ENCODE measurements at regions not wholly inside any gene's neighbourhood (a gene's known extent, or its start where the extent isn't known, plus 50 kb on each side); places are given as distances from the start of the nearest gene placed in this dataset.

DNA sequence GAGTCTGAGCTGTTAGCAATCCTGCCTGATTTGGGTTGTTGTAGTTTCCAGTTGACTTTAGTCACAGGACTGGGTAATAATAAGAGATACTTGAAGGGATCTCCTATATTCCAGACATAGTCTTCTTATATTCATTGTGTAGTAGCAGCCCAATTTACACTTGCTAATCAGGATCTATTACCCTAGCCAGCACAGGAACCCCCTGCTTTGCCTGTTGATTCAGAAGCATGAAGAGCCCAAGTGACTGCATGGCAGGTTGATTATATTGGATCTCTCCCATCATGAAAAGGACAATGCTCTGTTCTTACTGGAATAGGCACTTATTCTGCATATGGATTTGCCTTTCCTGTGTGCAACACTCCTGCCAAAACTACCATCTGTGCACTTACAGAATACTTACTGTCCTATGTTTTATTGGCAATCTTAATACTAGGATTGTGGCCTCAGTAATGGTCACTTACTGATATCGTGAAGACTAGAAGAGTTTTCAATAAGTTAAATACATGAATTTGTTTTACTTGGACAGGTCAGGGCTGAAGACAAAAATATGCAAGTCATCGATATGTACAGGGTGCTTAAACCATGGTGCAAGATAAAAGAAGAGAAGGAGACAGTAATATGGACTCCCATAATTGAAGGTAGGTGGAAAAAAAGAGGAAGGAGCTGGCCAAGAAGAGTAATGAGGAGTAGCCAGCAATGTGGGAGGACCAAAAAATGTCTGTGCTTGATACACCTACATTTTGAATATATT is 304.1 kb downstream of the MCTP2 start:
- no peak for DNase-seq

DNA sequence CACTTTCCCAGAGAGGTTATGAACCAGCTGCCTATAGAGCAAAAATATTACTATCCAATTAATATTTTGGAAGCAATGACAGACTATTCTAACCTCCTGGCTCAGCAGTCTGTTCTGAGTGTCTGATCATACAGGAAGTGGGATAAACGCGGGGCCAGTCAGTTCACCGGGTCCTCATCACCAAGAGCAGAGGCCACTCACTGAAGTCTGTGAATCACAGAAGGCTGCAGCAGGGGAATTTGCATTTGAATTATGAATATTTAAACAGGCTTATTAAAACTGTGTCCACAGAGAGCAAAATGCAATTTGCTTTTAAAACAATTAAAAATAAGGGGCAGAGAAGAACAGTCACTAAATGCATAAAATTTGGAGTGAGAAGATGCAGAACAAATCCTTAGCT is 305.2 kb downstream of the MCTP2 start:
- no peak for DNase-seq

DNA sequence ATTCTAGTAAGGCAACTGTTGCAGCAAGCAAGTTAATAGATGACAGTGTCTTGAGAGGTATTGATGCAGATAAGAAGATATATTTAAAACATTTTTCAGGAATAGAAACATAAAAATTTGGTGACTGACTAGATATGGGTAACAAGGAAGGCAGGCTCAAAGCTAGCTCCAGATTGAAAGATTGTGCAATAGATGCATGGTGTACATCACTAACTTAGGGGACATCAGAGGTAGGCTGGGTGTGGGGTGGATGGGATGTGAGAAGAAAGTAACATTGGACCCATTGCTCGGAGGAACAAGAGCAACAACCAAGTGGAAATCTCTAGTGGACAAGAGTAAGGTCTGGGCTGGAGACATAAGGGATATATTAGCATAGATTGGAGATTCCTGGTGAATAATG is 306.9 kb downstream of the MCTP2 start:
- no peak for DNase-seq

DNA sequence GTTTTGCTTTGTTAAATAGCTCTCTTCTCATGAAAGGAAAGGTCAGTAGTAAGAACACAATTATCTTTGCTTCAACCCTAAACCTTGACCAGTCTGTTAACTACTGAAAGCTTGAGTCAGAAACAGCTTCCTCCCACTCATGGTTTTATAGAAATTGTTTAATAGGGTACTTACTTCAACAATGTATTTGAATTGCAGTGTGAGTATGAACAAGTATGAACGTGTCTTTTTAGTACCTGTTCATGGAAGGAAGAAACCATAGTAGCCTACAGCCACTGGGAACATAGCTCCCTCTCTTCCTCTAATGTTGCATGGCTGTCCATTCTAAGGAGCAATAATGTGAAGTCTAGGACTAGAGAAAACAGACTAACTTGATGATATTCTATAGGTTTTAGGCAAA is 311.0 kb downstream of the MCTP2 start:
- DNase-seq, result no peak

DNA sequence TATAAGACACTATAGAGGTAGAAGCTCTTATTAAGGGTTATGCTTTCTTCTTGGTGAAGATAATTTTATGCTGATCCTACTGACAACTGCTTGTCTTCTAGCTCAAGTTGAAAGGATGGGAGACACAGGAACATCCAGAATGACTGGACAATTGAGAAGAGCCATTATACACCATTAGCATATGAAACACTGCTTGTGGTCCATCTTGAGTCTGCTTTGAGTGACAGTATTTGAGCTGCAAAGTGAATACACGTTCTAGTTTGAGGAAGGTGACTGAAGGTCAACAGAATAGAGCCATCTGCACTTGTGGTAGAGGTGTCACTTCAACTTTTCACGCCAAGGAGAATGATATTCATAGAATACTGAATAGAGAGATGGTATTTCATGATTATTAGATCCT is 315.4 kb downstream of the MCTP2 start:
- DNase-seq, result no peak

DNA sequence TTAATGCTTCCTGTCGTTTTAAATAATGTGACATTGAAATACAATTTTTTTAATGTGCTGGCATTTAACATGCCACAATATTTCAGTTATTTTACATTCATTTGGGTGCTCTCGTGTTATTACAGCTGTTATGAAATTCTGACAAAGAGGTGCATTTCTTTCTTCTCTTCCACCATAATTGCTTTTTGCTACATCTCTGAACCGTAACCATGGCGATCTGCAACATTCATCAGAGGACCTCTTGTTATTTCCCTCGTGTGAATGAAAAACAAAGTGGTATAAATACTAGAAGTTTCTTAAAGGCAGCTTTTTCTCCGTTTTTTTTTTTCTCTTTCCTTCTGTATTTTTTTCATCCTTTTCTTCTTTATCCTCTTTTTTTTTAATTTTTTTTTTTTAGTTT is 316.4 kb downstream of the MCTP2 start:
- DNase-seq, result no peak

DNA sequence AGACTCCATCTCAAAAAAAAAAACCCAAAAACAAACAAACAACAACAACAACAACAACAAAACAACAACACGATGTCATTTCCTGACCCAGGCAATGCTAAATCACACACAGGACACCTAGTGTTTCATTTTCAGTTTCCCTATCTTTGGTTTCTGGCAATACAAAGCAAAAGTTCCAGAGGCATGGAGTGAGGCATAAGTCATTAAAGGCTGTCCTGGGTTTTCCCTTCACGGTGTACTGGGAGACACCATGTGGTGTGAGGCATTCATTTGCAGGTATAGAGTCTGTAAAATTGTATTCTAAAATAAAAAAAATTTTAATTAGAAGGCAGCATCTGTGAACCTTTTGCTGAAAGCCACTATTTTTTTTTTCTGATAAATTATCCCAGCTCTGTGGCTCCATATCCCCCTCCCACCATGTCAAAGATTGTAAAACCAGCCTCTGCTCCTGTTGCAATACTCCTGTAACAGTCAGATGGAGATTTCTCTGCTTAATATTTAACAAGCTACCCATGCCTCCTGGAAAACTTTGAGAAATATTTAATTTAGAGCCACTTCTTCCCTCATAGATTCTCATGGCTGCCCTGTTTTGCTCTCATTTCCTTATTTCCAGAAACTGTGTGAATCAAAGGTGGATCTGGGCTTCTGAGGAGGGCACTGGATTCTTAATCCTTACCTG is 324.6 kb downstream of the MCTP2 start:
- DNase-seq, result no peak

DNA sequence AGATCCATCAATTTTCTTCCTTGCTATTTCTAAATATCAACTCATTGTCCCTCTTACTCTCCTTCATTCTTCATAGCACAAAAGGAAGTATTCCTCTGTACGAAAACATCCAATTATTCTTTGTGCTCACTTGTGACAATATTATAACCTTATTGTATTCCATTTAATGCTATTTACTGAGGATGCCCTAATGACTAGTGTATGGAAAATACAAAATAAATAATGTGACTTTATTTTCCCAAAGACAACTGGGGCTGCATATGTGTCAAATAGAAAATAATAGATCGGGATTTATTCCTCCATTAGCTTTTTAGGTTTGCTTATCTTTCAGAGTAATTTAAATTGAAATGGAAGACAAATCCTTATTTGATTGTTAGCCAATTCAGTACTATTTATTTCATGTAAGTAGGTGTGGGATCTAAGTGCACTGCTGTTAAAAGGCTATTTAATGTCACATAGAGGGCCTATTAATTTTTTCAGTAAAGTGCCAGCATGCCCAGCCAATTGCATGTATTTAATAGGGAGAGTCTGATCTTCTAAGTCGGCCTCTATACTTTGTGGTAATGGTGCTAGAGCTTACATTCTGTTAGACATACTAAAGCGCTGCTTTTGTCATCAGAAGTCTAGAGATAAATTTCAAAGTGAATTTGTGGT is 329.8 kb downstream of the MCTP2 start:
- no peak for DNase-seq

DNA sequence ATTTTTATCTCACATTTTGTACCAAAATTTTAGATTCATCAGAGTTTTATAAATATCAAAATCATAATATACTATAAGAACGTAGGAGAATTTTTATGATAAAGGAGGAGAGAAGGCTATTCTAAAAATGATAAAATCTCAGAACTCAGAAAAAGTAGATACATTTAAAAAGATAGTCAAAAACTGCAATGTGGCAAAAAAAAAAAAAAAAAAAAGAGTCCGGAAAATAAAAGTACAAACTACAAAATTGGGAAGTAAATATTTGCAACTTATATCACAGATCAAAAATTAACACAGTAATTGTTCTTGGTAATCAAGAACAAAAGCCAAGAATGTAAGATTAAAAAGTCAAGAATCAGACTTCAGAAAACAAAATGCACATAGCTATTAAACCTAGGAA is 332.1 kb downstream of the MCTP2 start:
- DNase-seq, result no peak

DNA sequence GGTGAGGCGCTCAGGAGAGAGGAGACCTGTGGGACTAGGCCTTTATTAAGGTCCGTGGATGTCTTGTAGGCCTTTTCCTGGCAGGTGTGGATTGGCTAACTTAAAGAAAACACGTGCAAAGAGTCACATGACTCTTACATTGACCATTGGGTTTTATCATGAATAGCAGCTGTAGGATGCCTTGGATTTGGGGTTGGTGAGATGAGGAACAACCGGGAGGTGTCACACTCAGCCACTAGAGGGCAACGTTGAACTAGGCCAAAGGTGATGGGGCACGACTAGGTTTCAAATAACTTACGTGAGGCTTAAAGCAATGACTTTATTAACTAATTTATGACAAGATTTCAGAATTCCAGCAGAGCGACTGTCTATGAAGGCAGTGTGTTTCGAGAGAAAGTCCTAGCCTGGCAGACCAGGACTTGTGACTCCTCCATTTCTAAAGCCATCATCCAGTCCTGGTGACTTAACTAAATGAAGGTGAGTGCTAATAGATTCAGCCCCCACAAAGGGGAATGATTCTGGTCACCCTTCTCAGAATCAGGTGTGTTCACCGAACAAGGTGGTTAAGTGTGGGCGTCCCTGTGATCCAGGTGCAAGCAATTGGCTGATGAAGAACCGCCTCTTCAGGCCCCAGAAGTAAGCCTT is 345.6 kb downstream of the MCTP2 start:
- DNase-seq, result no peak

DNA sequence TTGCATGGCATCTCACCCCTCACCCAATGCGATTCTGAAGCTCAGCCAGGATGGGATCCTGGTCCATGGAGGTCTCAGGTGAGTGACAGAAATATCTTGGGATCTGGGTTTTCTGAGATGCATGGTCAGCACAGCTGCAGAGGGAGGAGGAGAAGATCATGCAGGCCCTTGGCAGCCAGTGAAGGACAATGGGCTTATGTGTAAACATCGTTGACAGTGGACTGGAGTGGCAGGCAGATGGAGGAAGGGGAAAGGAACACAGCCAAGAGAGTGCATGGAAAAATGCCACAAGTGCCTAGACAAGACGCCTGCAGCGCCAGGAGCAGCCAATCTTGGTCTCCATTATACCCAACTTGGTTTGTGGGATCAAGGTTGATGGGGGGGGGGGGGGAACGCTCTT is 347.9 kb downstream of the MCTP2 start:
- DNase-seq, result no peak

DNA sequence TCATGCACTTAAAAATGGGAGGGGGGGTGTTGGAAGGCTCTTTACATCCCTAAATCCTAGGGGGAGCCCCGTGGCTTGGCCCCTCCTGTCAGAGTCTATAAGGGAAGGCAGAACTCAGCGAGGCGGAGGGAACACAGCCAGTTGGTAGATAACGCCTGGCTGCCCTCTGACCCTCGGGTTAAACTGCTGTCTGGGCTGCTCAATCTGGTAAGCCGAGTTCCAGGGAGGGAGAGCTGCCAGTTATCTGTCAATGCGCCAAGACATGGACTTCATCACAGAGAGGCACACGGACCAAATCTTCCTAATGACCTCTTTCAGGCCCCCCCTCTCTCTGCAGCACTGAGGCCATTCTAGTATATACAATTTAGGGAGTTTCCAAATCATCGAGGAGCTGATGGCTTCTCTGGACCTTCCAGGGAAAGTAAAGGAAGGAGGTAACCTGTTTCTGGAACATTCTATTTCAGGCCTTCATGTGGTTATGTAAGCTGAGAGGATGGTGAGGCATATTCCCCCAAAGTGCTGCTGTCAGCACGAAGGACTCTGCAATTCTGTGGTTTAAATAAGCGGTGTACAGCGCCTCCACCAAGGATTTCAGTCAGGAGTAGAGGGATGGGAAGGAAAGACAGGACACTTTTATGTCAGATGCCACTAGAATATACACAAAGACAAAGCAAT is 349.0 kb downstream of the MCTP2 start:
- no peak for DNase-seq

DNA sequence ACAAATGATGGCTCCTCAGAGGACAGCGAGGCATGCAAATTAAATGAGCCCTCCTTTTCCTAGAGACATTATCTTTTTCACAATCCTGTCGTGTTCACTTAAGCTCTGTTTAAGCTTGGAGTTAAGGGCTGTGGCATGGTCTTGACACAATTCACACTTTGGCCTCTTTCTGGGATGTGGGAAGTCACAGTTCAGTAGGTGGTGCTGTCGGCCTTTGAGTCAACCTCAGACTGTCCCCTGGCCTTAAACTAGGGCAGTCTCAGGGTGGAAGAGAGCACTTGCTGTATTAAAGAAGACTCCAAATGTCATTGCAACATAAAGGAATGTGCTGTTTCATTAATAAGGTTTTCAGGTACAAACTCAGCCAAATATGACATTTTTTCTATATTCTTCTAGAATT is 351.0 kb downstream of the MCTP2 start:
- DNase-seq, result no peak

DNA sequence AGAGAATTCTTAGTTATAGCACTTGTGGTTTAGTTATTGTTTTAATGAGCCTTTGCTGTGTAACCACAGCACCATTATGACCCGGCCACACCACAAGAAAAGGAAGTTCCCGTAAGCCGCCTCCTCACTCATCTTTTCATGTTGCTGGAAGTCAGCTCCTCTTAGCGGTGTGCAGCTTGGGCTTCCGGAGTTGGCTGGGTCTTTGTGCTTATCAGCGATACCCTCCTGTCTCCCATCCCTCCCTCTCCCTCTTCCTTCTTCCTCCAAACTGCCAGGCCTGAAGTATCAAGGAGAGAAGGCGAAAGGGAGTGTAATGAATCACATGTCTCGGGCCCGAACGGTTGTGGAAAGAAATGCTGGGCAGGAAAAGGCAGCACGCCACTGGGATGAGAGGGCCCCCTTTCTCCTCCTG is 353.5 kb downstream of the MCTP2 start:
- no peak for DNase-seq

DNA sequence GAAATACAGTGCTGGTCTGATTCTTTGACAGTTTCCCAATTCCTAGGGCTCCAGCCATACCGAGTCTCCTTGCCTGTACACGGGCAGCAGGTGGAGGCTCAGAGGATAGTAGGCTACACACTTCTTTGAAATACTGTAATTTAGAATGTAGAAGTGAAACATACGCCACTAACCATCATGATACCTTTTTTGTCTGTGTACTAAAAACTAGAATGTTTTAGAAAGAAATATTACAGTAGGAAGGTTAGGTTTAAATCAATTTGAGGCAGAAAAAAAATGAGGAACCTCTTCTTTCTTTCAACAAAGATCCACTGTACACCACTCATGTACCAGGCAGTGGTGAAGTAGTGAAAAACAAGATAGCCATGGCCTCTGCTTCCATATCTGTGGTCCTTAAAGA is 354.7 kb downstream of the MCTP2 start:
- no peak for DNase-seq

DNA sequence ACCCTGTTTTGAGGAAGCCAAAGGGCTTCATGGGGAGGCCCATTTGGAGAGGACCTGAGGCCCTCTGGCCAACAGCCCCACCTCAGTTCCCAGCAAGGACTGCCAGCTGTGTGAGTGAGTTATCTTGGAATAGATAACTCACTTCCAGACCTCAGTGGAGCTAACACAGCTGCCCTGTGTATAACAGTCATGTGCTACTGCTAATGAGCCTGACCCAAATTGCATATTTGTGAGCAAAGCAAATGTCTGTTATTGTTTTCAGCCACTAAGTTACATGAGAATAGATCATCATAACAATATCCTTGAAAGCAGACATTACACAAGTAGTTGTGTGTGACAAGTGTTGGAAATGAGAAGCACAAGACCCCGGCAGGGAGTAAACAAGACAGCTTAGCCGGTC is 355.8 kb downstream of the MCTP2 start:
- no peak for DNase-seq

DNA sequence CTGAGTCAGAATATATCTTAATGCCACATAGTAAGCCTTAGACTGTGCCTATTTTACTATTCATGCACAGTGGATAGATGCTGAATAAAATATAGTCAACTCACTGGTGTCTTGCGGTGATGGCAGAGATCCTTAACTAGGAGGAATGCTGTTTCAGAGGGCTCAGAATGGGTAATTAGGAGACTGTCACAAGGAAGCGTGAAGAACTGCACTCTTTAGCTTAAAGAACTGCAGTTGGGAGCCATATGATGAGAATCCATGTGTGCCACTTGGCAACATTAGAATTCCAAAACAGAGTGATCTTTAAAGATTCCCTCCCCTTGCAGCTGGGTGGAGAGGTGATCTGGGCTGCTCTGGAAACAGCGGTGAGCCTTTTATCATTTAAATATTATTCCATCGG is 357.6 kb downstream of the MCTP2 start:
- no peak for DNase-seq

DNA sequence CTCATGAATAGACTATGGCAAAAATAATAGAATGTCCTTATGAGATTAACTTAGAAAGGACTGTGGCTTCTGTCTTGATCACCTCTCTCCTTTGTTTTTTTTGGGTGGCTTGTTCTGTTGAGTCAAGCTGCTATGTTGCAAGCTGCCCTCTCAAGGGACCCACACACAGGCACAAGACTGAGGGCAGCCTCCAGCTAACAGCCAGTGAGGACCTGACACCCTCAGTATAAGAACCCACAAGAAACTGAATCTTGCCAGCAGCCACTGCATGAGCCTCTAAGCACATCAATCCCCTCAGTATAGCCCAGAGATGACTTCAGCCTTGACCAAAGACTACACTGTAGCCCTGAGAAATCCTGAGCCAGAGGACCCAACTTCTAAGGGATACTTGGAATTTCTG is 361.1 kb downstream of the MCTP2 start:
- no peak for DNase-seq

DNA sequence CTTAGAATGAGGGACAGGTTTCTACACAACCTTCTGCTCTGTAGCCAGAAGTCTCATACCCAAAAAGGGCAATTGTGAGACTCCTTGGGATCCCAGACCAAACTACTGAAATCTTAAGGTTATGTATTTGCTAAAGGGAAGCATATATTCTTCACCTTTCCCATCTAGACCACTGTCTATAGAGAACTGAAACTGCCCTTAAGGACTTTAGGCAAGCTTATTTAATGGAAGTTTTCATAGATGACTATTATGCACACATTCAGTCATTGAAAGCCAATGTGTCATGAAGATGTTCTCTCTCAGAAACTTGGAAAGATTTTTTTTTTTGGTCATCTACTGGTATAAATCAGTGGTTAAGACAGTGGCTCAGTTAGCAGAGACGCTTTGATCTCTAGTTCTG is 365.3 kb downstream of the MCTP2 start:
- no peak for DNase-seq

DNA sequence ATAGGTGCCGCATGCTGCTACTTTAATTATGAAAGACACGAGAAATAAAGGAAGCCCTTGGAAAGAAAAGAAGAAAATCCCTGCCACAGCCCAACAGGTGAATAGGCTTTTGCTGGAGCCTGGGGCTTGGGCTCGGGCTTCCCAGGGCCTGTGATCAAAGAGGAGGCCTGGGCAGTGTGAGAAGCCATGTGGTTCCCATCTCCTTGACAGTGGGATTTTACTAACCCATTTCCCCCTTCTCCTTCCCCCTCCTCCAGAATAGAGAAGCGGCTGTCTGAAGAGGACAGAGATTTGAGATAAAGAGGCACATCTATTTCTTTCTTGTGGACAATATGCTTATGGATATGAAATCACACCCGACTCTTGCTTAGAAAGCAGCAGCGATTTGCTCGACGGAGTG is 369.1 kb downstream of the MCTP2 start:
- no peak for DNase-seq

DNA sequence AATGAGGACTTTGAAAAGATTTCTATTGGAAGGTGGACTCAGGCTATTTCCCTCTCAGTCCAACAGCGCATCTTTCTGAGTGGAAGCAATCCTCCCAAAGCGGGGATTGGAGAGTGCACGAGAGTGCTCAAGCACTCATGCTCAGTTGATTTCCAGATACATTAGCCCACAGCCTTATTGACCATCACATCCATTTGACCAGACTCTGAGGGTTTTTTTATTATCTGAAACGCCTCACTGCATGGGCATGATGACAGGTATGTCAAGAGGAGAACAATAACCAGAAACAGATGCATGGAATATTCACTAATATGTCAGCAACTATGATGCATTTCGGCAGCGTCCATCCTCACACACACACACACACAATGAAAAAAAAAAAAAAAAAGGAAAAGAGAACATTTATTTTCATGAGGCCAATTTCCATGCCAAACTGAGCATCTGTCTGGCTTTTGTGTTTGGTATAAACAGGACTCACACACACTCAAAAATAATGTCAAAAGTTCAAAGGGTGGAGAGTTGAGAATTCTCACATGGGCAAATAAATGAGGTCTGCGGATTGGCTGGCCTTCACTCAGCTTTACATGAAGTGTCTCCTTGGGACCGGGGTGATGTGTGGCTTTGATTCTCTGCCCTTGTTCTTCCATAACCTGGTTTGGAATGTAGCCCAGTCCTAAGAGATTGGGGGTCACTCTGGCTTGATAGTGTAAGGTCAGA is 371.6 kb downstream of the MCTP2 start:
- no peak for DNase-seq

DNA sequence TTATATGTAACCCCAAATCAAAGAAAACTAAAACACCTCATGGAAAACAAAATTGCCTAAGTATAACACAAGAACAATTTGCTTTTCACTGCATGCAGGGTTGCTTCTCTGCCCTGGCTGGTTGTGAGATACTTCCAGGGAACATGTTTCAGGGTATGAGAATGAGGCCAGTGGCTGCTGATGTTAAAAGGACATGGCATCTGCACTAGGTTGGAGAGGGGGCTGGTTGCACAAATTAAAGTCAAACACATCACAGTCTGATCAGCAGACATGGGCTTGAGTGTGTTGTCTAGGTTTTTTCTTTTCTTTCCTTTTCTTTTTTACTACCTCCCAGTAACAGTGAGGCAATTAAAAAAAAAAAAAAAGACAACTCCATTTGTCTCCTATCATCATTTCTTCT is 374.9 kb downstream of the MCTP2 start:
- no peak for DNase-seq
